DMS53 (cell line): ENCODE measurements at regions not wholly inside any gene's neighbourhood (a gene's known extent, or its start where the extent isn't known, plus 50 kb on each side); places are given as distances from the start of the nearest gene placed in this dataset.

Experiments used
- DNase-seq: peaks from one replicate; lab custom pipeline; 2025; lab: John Stamatoyannopoulos, UW

DNA sequence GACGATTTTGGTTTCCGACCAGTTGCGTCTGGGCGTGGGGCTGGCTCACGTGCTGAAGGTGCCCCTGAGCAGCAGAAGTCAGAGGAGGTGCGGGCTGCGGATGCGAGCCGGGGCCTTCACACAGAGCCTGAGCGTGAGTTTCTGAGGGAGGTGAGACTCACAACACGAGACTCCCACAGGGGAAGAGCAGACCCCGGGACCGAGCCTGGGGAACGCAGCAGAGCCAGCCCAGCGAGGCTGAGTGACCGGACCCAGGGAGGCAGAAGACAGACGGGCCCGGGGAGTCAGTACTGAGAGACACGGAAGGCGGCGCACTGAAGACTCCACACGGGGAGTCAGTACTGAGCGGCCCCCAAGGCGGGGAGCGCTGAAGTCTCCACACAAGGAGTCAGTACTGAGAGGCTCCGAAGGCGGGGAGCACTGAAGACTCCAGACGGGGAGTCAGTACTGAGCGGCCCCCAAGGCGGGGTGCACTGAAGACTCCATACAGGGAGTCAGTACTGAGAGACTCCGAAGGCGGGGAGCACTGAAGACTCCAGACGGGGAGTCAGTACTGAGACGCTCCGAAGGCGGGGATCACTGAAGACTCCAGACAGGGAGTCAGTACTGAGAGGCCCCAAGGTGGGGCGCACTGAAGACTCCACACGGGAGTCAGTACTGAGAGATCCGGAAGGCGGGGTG is 77.8 kb downstream of the DLL1 start:
- DNase-seq, result no peak

DNA sequence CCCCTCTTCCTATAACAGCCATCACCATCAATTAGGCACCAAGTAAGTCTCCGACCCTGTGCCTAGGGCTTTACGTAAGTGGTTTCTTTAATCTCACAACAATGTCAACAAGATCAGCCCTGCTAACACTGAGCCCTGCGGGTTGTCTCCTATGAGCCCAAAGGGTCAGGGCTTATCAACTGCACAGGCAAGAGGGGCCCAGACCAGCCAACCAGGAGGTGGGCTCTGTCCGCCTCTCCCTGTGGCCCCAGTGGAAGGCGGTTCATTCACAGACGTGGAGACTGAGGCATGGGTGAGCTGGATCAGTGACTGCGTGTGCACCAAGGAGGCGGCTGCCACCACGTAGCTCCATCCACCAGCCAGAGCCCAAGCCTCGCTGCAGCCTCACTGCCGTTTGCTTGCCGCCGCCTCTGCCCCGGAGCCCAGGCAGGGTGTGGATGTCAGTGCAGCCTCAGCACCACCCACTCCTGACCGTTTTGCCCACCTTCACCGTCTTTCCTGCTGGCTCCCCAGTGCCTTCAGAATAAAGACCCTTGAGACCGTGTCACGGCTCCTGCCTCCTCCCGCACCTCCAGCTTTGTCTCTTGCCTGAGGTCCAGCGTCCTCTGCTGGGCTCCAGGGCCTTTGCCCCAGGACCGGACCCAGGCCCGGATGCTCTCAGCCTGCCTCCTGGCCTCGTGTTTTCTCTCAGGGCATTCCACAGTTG is 78.7 kb downstream of the DLL1 start:
- DNase-seq, result no peak

DNA sequence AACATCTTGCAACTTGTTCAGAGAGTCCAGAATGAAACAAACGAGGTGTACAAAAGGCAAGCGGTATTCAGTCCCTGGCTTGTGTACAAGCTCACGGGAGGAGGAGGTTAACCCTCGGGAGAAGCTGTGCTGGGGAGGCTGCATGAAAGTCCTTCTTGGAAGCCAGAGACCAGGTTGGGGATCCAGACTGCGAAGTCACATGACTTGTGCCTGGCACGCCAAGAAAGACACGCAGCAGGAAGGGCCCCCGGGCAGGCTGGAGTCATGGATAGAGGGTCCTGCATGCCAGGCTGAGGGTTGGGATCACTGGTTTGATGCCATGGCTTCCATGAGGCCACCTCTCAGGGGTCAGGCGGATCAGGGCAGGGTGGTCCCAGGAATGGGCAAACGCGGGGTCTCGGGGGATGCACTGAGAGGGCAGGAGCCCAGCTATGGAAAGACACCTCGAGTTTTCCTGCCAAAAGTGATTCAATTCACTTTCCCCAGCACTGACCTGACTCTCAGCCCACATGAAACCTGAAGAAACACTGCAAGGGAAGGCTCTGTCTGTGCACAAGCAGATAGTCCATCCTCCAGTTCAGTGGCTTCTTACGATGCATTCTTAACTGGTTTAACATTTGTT is 79.4 kb downstream of the DLL1 start:
- no peak for DNase-seq

DNA sequence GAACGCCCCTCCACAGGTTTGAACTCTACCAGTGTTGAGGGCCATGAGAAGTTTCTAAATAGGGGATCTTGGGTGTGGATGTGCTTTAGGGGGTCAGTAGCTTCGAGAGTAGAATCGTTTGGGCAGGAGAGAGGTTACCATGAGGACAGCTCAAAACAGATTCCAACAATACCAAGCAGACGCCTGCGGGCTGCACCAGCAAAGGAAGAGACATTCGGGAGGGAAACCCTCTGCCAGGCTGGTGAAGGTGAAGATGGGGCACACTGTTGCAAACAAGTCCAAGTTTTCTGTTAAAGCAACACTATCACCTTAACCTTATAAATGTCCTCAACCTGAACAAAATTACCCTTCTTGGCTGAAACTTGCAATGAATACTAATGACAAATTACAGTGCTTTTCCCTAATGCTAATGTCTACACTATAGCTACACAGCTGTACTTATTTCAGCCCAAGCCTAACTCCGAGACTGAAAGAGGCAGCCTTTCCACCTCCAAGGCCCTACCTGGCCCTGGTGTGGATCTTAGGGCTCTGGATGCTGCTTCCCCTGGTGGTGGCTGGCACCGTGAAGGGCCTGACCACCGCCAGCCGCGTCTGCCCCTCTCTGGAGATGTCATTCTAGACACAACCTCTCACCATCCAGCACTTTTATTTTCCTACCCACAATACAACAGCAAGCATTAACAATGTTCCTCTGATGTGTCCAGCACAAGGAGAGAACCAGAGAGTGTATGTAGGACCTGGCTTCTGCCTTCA is 80.1 kb downstream of the DLL1 start:
- no peak for DNase-seq

DNA sequence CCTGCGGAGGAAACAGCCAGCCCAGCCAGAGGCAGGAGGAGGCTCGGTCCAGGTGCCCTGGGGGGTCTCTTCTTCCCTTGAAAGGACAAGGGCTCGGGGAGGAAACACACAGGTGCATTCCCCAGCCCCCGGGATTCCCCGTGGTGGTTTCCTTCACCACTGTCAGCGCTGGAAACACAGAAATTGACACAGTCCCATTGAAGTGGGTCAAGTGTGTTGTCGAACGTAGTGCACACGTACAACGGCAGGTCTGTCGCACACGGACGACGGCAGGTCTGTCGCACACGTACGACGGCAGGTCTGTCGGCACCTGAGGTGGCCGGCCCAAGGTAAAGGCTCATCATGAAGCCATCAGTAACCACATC is 80.9 kb downstream of the DLL1 start:
- no peak for DNase-seq

DNA sequence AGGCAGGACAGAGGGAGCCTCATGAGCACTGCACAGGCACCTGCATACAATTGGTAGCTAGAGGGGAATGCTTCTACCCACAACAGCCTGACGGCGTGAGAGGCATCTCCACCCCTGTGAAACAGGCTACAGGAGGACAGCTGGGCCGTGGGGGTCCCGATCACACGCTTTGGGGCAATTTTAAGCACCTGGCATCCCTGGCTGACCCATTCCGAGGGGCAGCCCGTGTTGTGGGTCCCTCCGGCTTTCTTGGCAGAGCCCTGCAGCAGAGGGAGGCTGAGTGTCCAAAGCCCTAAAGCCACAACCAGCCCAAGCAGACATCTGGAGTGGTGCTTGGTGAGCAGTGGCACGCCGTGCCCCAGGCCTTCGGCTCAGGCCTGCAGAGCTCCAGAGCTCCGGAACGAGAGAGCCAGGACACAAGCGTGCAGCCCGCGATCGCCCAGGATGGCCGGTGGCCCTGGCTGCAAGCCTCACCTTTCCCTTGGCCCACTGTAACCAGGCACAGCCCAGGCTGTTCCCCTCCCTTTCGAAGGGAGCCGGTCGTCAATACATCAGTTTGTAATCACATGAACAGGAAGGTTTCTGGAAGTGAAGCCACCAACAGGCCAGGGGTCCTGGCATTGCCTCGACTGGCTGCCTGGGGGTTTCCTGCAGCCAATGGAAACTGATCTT is 81.4 kb downstream of the DLL1 start:
- DNase-seq, result no peak

DNA sequence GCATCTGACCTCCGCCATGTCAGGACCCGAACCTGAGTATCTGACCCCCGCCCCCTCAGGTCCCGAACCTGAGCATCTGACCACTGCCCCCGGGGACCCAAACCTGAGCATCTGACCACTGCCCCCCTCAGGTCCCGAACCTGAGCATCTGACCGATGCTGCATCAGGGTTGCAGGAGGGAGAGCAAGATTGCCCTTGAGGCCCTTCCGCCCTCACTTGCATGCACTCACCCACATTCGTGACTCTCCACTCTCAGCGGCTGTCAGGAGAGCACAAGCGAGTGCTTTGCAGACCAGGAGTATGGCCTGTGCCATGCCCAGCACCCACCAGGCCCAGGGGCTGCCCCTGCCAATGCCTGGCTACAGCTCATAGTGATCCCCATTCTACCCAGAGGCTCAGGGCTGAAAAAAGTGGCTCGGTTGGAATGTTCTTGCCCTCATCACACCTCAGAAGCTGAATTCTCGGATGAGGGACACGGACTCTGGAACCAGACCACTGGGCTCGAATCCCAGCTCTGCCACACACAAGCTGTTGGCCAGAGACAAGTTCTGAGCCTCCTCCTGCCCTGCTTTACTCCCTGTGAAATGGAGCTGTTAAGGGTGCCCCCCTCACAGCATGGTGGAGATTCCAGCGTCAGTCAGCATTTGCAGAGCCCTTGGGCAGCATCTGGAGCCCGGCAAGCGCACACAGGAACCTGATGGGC is 82.1 kb downstream of the DLL1 start:
- DNase-seq, result no peak

DNA sequence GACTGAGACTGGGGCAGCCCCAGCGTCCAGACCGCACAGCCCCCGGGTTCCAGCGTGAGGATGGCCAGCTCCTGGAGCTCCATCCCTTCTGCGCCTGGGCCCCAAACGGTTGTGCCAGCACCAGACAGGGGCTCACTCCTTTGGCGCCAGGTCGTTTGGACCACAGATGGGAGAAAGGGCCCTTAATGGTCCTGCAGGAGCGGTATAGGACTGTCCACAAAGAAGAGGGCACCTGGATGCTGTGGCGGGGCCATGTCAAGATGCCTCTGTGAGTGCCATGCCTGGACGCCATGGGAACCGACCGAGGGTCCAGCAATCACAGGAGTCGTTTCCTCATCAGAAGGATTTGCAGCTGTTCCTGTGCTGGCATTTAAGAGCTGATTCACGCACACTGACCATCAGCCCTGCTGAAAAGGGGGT is 82.7 kb downstream of the DLL1 start:
- DNase-seq, result no peak

DNA sequence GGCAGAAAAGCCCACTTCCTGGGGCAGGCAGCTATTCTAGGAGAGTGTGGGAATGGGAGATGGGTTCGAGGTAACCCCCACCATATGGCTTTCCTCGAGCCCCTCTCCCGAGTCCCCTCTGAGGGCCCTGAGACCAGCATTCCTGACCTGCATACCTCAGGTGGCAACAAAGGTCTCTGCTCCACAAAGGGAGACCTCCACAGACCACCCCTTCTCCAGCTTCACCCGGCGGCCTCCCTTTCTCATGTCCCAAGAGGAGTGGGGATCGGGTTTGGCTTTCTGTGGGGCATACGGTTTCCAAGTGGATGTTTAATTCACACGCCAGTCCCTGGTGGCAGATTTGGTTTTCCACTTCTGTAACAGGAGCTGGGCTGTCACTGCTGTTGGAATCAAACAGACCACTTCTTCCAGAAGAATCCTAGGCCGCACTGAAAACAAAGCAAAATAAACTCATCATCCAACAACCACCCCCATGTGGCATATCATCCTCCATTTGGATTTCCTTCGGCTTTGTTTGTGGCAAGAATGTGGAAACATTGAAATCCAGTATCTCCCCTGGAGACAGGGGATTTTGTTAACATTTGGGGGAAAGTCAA is 83.2 kb downstream of the DLL1 start:
- DNase-seq, result no peak

DNA sequence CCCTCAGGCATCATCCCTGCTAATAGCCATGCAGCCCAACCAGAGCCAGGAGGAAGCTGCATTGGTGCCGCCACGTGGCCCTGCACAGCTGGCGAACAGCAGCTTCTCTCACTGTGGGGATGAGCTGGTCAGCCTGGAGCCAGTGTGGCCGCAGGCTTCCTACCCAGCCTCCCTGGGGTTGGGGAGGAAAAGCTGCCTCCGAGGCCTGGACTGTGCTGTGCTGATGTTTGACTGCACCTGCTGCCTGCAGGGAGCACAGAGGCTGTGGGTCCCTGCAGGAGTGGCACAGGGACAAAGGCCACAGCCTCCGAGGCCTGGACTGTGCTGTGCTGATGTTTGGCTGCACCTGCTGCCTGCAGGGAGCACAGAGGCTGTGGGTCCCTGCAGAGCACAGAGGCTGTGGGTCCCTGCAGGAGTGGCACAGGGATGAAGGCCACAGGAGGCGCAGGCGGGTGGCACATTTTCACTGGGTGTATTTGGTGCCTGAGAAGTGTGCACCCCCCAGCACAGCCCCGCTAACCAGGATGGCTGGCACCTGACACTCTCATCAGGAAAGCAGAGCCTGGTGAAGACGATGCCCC is 83.9 kb downstream of the DLL1 start:
- DNase-seq, result no peak

DNA sequence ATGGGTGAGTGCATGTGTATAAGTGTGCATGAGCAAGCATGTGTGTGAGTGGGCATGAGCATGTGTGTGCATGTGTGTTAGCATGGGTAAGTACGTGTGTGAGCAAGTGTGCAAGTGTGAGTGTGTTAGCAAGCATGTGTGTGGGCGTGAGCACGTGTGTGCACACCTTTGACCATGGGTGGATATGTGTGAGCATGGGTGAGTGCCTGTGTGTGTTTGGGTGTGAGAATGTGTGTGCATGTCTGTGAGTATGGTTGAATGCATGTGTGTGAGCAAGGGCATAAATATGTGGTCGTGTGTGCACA is 84.6 kb downstream of the DLL1 start:
- no peak for DNase-seq

DNA sequence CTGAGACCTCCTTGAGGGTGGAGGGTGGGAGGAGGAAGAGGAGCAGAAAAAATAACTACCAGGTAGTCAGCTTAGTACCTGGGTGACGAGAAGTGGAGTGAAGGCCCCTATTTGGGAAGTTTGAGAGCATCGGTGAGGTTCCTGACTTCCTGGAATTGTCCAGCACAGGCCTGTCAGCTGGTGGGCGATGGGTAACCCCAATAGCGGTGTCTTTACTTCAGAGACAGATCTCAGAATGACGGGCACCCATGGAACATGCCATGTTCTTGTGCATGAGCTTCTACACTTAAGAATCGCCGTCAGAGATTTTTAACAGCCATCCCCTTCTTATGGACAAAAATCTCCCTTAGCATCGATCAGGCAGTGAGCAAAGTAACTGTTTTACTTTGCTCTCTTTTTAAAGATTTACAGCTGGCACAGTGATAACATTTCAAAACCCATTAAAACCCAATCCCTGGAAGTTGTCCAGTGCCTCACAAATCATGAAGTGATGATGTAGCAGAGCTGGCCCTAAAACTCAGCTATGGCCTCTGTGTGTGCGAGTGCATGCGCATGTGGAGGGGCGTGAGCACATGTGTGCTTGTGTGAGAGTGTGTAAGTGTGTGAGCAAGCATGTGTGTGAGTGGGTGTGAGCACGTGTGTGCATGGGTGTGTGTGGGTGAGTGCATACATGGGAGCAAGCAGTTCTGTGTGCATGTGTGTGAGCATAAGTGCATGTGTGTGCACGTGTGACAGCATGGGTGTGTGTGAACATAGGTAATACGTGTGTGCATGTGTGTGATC is 85.2 kb downstream of the DLL1 start:
- no peak for DNase-seq

DNA sequence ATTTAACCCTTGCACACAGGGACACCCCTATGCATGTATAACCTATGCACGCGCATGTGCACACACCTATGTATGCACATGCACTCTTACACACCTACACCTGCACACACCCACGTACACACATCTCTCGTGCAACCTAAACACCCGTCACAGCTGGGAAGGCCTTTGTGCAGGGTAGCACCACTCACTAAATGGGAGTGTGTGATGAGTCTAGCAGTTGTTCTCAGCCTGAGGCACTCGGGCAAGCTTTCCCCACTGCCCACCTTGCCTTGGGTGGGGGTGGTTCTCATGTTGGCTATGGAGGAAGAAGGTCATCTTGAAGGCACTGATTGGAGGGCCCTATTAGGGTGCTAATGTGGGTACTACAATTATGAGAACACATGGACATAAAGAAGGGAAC is 85.8 kb downstream of the DLL1 start:
- no peak for DNase-seq

DNA sequence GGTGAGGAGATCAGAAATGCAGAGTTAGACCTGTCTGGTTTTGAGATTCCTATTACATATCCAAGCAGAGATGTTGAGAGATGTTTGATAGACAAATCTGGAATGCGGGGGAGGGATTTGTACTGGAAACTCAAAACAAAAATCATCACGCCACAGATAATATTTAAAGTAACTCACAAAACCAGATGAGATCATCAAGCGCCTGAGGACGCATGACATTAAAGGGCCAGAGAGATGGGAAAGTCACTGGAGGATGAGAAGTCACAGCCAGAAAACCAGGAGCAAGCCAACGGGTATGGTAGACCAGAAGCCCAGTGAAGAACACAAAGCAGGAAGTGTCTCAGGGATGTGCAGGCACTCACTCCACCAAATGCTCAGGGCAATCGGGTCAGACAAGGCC is 87.7 kb downstream of the DLL1 start:
- no peak for DNase-seq

DNA sequence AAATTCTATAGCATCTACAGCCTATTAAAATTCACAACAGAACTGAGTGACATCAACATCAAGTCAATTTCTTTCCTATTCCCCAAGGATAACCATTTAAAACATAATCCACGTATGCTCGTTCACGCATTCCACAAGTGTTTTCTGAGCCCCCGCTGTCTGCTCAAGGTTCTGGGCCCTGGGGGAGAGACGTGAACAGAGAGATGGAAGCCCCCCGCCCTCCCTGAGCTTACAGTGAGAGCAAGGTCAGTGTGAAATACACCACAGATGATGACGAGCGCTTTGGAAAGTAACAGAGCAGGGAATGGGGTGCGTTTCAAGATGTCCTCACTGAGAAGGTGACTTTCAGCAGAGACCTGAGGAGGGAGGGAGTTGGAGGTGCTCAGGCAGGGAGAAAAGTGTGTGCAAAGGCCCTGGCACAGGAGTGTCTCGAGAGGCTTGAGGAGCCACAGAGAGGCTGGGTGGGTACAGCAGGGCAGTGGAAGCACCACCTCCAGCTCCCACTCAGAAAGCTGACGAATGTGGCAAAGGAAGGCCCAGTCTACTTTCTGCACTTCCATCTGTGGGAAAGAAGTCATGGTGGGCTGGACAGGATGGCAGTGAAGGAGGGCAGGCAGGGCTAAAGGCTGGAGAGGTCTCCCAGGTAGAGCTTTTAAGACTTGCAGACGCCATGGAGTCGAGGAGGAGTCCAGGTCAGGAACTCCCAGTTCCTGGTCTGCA is 88.3 kb downstream of the DLL1 start:
- no peak for DNase-seq

DNA sequence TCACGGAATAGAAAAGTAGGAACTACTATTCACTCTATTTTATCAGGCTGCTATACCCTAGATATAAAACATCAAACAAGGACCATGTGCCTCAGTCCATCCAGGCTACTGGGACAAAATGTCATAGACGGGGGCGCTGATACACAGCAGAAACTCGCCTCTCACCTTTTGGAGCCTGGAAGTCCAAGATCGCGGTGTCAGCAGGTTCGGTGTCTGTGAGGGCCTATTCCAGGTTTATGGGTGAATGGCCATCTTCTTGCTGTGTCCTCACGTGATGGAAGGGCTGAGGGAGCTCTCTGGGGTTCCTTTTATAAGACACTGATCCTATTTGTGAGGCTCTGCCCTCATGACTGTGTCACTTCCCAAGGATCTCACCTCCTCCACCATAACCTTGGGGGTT is 89.5 kb downstream of the DLL1 start:
- DNase-seq, result no peak

DNA sequence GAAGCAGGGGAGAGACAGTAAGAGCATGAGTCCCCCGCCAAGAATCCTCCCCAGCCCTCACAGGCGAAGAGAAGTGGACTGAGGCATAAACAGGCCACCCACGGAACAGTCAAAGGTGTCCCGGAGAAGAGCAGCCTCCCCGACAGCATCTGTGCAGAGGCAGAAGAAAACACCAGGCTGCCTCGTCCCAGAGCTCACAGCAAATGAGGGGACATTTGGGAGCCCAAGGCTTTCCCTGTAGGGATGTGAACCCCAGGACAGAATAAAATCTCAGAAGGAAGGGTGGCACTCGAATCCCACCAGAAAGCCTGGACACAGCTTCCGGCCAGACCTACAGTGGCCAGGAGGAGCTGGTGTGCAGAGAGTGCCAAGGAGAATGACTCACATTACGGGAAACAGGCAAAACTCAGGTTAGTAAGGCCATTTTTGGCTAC is 90.4 kb downstream of the DLL1 start:
- DNase-seq, result no peak

DNA sequence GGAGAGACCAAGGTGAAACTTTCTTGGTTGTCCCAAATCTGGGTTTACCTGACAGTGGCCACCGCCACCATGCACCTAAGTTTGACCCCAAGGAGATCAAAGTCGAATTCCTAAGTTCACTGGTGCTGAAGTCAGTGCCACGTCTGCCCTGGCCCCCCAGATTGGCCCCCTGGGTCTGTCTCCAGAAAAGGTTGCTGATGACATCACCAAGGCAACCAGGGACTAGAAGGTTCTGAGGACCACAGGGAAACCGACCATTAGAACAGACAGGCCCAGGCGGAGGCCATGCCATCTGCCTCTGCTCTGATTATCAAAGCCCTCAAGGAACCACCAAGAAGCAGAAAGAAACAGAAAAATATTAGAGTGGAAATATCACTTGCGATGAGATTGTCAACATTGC is 91.2 kb downstream of the DLL1 start:
- no peak for DNase-seq

DNA sequence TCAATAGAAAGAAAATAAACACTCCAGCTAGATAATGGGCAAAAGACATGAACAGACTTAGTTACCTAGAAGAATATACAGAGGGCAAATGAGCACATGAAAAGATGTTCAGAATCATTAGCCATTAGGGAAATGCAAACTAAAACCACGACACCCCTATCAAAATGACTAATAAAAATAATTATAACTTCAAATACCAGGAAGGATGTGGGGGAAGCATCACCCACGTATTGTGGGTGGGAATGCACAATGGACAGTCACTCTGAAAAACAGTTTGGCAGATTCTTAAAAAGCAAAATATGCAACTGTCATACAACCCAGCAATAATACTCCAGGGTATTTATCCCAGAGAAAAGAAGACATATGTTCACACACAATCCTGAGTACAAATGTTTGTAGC is 92.6 kb downstream of the DLL1 start:
- DNase-seq, result no peak
